Activated T-cell treated with anti-CD3 and anti-CD28 coated beads, Interleukin-2, amount 50 U/mL, for 48 hours (primary cell): ENCODE measurements at regions not wholly inside any gene's neighbourhood (a gene's known extent, or its start where the extent isn't known, plus 50 kb on each side); places are given as distances from the start of the nearest gene placed in this dataset.
"Not testable (repeated sequence)": the region's sequence is repeated elsewhere in the genome, so short reads cannot be mapped to it uniquely, and the experiment has no call there.

Source experiments
- DNase-seq, 2 experiments: peaks; one replicate each; pipeline ENCODE4 v3.0.0-alpha.2; 2020

- DNase-seq, result no peak
Observed at GRCh38 chrX:37904833-37905232, 57.5 kb upstream of the DYNLT3 start.

- DNase-seq, result peak; percentile 31 to 42
Observed at GRCh38 chrX:37905436-37906147, 58.2 kb upstream of the DYNLT3 start.

- DNase-seq, result no peak
Observed at GRCh38 chrX:37906357-37906756, 59.0 kb upstream of the DYNLT3 start.

GRCh38 chrX:37910186-37910585 lies 62.8 kb upstream of the DYNLT3 start:
- DNase-seq, result no peak

- no peak for DNase-seq
Observed at GRCh38 chrX:37912304-37912703, 64.9 kb upstream of the DYNLT3 start.

GRCh38 chrX:37912777-37913176 lies 65.4 kb upstream of the DYNLT3 start:
- DNase-seq, result no peak

- no peak for DNase-seq
Observed at GRCh38 chrX:37918168-37918567, 70.8 kb upstream of the DYNLT3 start.

GRCh38 chrX:37918703-37919102 lies 71.3 kb upstream of the DYNLT3 start:
- no peak for DNase-seq

GRCh38 chrX:37921758-37922157 lies 74.4 kb upstream of the DYNLT3 start:
- no peak for DNase-seq

- no peak for DNase-seq
Observed at GRCh38 chrX:37922928-37923327, 75.6 kb upstream of the DYNLT3 start.

GRCh38 chrX:37925761-37926160 lies 78.4 kb upstream of the DYNLT3 start:
- DNase-seq, result not testable (repeated sequence)

- DNase-seq, result no peak
Observed at GRCh38 chrX:37926700-37927099, 79.3 kb upstream of the DYNLT3 start.

- no peak for DNase-seq
Observed at GRCh38 chrX:37942170-37942569, 64.2 kb upstream of the SYTL5 start.

- DNase-seq, result no peak
Observed at GRCh38 chrX:37943554-37944344, 62.6 kb upstream of the SYTL5 start.

- DNase-seq, result no peak
Observed at GRCh38 chrX:37946197-37946596, 60.2 kb upstream of the SYTL5 start.

- DNase-seq, result no peak
Observed at GRCh38 chrX:37955273-37955672, 51.1 kb upstream of the SYTL5 start.

- no peak for DNase-seq
Observed at GRCh38 chrX:37956223-37956622, 50.1 kb upstream of the SYTL5 start.
